ENCODE measurements at regions not wholly inside any gene's neighbourhood (a gene's known extent, or its start where the extent isn't known, plus 50 kb on each side); places are given as distances from the start of the nearest gene placed in this dataset.

DNA sequence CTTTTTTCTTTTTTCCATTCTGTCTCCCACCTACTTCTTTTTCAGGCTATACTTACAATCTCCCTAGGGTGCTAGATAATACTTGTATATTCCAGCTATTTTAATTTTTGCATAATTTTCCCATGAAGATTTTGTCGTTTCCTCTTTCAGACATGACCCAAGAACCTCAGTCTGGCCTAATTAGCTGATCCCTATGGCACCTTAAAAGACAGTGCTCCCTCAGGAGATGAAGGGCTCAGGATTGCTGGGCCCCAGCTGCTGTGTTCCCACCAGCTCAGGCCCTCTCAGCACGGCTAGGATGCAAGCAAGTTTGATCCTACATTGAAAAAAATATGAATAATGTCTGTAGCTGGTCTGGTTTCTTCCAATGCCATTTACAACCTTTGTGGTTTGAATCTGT is 55.0 kb upstream of the RGS5 start:
- H3K27ac ChIP-seq: no peak overlapping the region
- H3K9me3 ChIP-seq (ENCODE audit: low read depth): no peaks in the 10 kb centered on the region
- 45 to 48% methylated on average over 2 of the region's 2 CpGs for WGBS, 2 experiments (ENCODE audit: low coverage in 1 of 2, low lambda C conversion rate in 2 of 2, missing lambda C conversion rate in 2 of 2)
- no peaks in the 10 kb centered on the region for H3K27me3 ChIP-seq (replicated peaks; ENCODE audit: insufficient read depth)
- no peaks in the 10 kb centered on the region for H3K4me1 ChIP-seq (ENCODE audit: insufficient read depth)
- no peak overlapping the region for H2AFZ ChIP-seq
- DNase-seq: no peak
- no peaks in the 10 kb centered on the region for H3F3A ChIP-seq (ENCODE audit: insufficient read depth)
- H3K36me3 ChIP-seq (ENCODE audit: low read depth): no peaks in the 10 kb centered on the region
- H3K9ac ChIP-seq: no peak overlapping the region
- no peak for TF ChIP-seq EZH2phosphoT487 (IDR thresholded peaks at IDR 0.05; ENCODE audit: insufficient read depth, low read depth)
- TF ChIP-seq EZH2 (IDR thresholded peaks at IDR 0.05; ENCODE audit: insufficient read depth, poor library complexity, severe bottlenecking): no peak
- H3K9me2 ChIP-seq (ENCODE audit: insufficient read depth): no peaks in the 10 kb centered on the region
- no peaks in the 10 kb centered on the region for H4K20me1 ChIP-seq (ENCODE audit: insufficient read depth)
- in situ Hi-C loops (cut with MboI): no loop called here
- no peak overlapping the region for H3K4me2 ChIP-seq (ENCODE audit: unreplicated experiment)
- H3K79me2 ChIP-seq (ENCODE audit: insufficient read depth): no peaks in the 10 kb centered on the region
- no peak overlapping the region for H3K4me3 ChIP-seq

DNA sequence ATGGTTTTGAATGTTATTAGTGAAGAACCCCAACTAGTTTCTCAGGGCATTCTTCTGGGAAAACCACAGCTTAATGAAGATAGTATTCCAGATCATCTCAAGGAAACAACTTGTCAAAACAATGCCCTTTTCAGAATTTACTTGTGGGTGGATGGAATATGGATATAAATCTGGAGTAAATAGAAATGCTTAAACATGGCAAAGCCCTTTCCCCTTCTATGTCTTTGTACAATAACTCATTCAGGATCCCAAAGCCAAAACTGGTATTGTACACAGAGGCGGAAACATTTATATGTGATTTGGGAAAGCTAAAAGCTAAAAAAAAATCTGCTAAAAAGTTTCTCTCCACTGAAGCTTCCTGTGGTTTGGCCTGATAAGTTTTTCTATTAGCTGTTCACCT is 55.5 kb upstream of the RGS5 start:
- Histone ChIP-seq H3K9me2 (ENCODE audit: insufficient read depth) (no peaks in the 10 kb centered on the region), H3K79me2 (ENCODE audit: insufficient read depth) (no peaks in the 10 kb centered on the region), H3K4me2 (ENCODE audit: unreplicated experiment) (no peak overlapping the region), H3F3A (ENCODE audit: insufficient read depth) (no peaks in the 10 kb centered on the region), H3K4me3 (no peak overlapping the region), H3K36me3 (ENCODE audit: low read depth) (no peaks in the 10 kb centered on the region), H3K9ac (no peak overlapping the region), H3K9me3 (ENCODE audit: low read depth) (no peaks in the 10 kb centered on the region), H3K4me1 (ENCODE audit: insufficient read depth) (no peaks in the 10 kb centered on the region), H2AFZ (no peak overlapping the region), H3K27me3 (replicated peaks; ENCODE audit: insufficient read depth) (no peaks in the 10 kb centered on the region), H3K27ac (no peak overlapping the region), H4K20me1 (ENCODE audit: insufficient read depth) (no peaks in the 10 kb centered on the region)
- DNase-seq: no peak
- in situ Hi-C loops (cut with MboI): no loop called here
- WGBS, 2 experiments (ENCODE audit: low coverage in 1 of 2, low lambda C conversion rate in 2 of 2, missing lambda C conversion rate in 2 of 2): 84 to 96% methylated on average over 1 of the region's 1 CpG
- no peak for TF ChIP-seq EZH2 (IDR thresholded peaks at IDR 0.05; ENCODE audit: insufficient read depth, poor library complexity, severe bottlenecking)
- no peak for TF ChIP-seq EZH2phosphoT487 (IDR thresholded peaks at IDR 0.05; ENCODE audit: insufficient read depth, low read depth)

- no peaks in the 10 kb centered on the region for H3K27me3 ChIP-seq (replicated peaks; ENCODE audit: insufficient read depth)
- no peaks in the 10 kb centered on the region for H3K36me3 ChIP-seq (ENCODE audit: low read depth)
- H4K20me1 ChIP-seq (ENCODE audit: insufficient read depth): no peaks in the 10 kb centered on the region
- H3K9ac ChIP-seq: no peak overlapping the region
- H3K27ac ChIP-seq: no peak overlapping the region
- 0 out of 2 replicates have a peak, but pooled peaks cover 4% of the 10 kb centered on the region for H3K9me2 ChIP-seq (ENCODE audit: insufficient read depth)
- TF ChIP-seq EZH2 (IDR thresholded peaks at IDR 0.05; ENCODE audit: insufficient read depth, poor library complexity, severe bottlenecking): no peak
- TF ChIP-seq EZH2phosphoT487 (IDR thresholded peaks at IDR 0.05; ENCODE audit: insufficient read depth, low read depth): no peak
- peak; percentile 30 for DNase-seq
- H3K4me3 ChIP-seq: no peak overlapping the region
- no peaks in the 10 kb centered on the region for H3F3A ChIP-seq (ENCODE audit: insufficient read depth)
- 84 to 86% methylated on average over 2 of the region's 2 CpGs for WGBS, 2 experiments (ENCODE audit: low coverage in 1 of 2, low lambda C conversion rate in 2 of 2, missing lambda C conversion rate in 2 of 2)
- H2AFZ ChIP-seq: no peak overlapping the region
- peaks cover 6% of the 10 kb centered on the region; the same call in 1 of the 2 replicates for H3K4me1 ChIP-seq (ENCODE audit: insufficient read depth)
- in situ Hi-C loops (cut with MboI): no loop called here
- H3K4me2 ChIP-seq (ENCODE audit: unreplicated experiment): no peak overlapping the region
- H3K79me2 ChIP-seq (ENCODE audit: insufficient read depth): no peaks in the 10 kb centered on the region
- no peaks in the 10 kb centered on the region for H3K9me3 ChIP-seq (ENCODE audit: low read depth)
Observed at GRCh38 chr1:163263818-163264655, 57.7 kb upstream of the NUF2 start.

DNA sequence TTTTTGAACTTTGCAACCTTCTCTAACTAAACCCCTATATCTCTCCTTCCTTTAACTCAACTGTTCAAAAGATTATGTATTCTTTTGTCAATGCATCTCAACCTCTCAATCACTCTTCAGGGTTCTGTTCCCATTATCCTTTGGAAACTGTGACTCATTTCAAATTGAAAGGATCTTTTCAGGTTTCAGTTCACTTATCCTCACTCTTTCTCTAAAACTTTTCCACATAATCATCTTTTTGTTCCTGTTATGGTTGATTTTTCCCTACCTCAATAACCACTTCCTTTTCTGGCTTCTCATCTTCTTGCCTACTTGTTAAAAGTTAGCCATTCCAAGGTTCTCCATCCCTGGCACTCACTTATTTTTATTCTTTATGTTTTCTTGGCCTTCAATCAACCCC is 56.2 kb upstream of the NUF2 start:
- Histone ChIP-seq H4K20me1 (ENCODE audit: insufficient read depth) (no peaks in the 10 kb centered on the region), H3F3A (ENCODE audit: insufficient read depth) (no peaks in the 10 kb centered on the region), H3K4me3 (no peak overlapping the region), H3K4me2 (ENCODE audit: unreplicated experiment) (no peak overlapping the region), H3K27me3 (replicated peaks; ENCODE audit: insufficient read depth) (no peaks in the 10 kb centered on the region), H3K9ac (no peak overlapping the region), H3K9me3 (ENCODE audit: low read depth) (no peaks in the 10 kb centered on the region), H3K36me3 (ENCODE audit: low read depth) (no peaks in the 10 kb centered on the region), H3K9me2 (ENCODE audit: insufficient read depth) (0 out of 2 replicates have a peak, but pooled peaks cover 4% of the 10 kb centered on the region), H3K4me1 (ENCODE audit: insufficient read depth) (peaks cover 6% of the 10 kb centered on the region; the same call in 1 of the 2 replicates), H2AFZ (no peak overlapping the region), H3K27ac (no peak overlapping the region), H3K79me2 (ENCODE audit: insufficient read depth) (no peaks in the 10 kb centered on the region)
- in situ Hi-C loops (cut with MboI): no loop called here
- DNase-seq: no peak
- no peak for TF ChIP-seq EZH2 (IDR thresholded peaks at IDR 0.05; ENCODE audit: insufficient read depth, poor library complexity, severe bottlenecking)
- TF ChIP-seq EZH2phosphoT487 (IDR thresholded peaks at IDR 0.05; ENCODE audit: insufficient read depth, low read depth): no peak

All from GM23248 (cell line).